ENCODE measurements at regions not wholly inside any gene's neighbourhood (a gene's known extent, or its start where the extent isn't known, plus 50 kb on each side); places are given as distances from the start of the nearest gene placed in this dataset.

DNA sequence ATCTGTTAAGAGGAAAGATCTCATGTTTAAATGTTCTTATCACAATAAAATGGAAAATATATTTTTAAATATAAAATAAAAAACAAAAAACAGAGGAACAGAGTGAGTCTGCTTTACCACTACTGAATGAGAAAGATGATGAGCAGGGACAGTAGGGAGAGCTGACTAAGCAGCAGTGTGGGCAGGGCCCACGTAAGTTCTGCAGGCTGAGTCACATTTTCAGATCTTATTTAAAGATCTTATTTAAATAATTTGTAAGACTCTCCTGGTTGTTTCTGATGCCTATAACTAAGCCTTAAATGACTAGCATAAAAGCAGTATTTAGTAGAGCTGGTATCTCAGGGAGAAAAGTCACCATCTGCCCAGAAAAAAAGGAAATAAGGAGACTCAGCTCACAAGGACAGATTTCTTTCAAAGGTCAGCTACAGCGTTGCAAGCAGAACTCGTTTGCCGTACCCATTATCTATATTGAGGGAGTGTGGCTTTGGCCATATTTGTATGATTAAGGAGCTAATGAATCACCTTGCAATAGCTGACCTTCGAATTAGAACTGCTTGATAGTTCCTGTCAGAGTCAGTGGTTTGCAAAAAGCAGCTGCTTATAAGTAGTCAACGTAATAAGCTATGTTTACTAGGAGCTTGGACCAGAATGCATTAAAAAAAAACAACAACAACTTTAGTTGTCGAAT, 322.1 kb upstream of the CHAC2 start:
- no peak overlapping the region for H3K4me2 ChIP-seq (ENCODE audit: low read length)
- H3K4me3 ChIP-seq (ENCODE audit: low read depth, low read length) = no peak overlapping the region
- no peak overlapping the region for H2BK120ac ChIP-seq (ENCODE audit: insufficient read depth, low read length, poor library complexity)
- no peaks in the 10 kb centered on the region for H3K27me3 ChIP-seq (ENCODE audit: insufficient read depth, low read length)
- H4K91ac ChIP-seq (ENCODE audit: low read depth, low read length) = no peak overlapping the region
- no peaks in the 10 kb centered on the region for H3K79me1 ChIP-seq (ENCODE audit: low read length)
- no peak overlapping the region for H4K8ac ChIP-seq (ENCODE audit: low read depth, low read length)
- no peak overlapping the region for H3K23ac ChIP-seq (ENCODE audit: low read length)
- H3K27ac ChIP-seq (ENCODE audit: low read depth, low read length) = no peak overlapping the region
- no peak overlapping the region for H2BK5ac ChIP-seq (ENCODE audit: low read depth, low read length, poor library complexity)
- H2AFZ ChIP-seq (ENCODE audit: insufficient read depth, low read length, poor library complexity) = no peak overlapping the region
- H2AK5ac ChIP-seq (ENCODE audit: low read length) = no peak overlapping the region
- H4K12ac ChIP-seq (ENCODE audit: low read depth, low read length) = no peak overlapping the region
- H3K9ac ChIP-seq (ENCODE audit: low read length) = no peak overlapping the region
- no peaks in the 10 kb centered on the region for H3K9me3 ChIP-seq (ENCODE audit: insufficient read depth, low read depth, low read length)
- no peaks in the 10 kb centered on the region for H3K79me2 ChIP-seq (ENCODE audit: control insufficient read depth, insufficient read depth, low read length, poor library complexity)
- H3K18ac ChIP-seq (ENCODE audit: low read length) = no peak overlapping the region
- no peak overlapping the region for H3K4ac ChIP-seq (ENCODE audit: low read depth, low read length)
- H3K36me3 ChIP-seq (ENCODE audit: control insufficient read depth in 1 of 2, insufficient read depth in 2 of 2, low read length in 2 of 2) = no peaks in the 10 kb centered on the region
- no peaks in the 10 kb centered on the region for H3K4me1 ChIP-seq (ENCODE audit: control insufficient read depth in 1 of 2, insufficient read depth in 2 of 2, low read length in 2 of 2)
- no peak overlapping the region for H2BK12ac ChIP-seq (ENCODE audit: low read length)
- no CpG with 5 or more reads among the region's 7 CpGs for WGBS (ENCODE audit: extremely low coverage, insufficient coverage, insufficient read length)
- H3K14ac ChIP-seq (ENCODE audit: low read length) = no peak overlapping the region
- DNase-seq = no peak

DNA sequence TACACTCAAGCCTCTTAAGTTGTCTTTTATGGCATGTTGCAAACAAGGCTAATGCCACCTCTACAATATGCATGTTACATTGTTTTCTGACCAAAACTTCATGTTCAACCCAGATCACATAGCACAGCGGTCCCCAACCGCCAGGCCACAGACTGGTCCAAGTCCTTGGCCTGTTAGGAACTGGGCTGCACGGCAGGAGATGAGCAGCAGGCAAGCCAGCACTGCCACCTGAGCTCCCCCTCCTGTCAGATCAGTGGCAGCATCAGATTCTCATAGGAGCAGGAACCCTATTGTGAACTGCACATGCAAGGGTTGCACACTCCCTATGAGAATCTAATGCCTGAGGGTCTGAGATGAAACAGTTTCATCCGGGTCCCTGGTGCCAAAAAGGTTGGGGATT, 324.8 kb upstream of the CHAC2 start:
- Histone ChIP-seq H3K4me2 (ENCODE audit: low read length) (no peak overlapping the region), H2BK120ac (ENCODE audit: insufficient read depth, low read length, poor library complexity) (no peak overlapping the region)

GRCh38 chr2:53442093-53442492, 325.5 kb upstream of the CHAC2 start:
- no peaks in the 10 kb centered on the region for H3K36me3 ChIP-seq (ENCODE audit: control insufficient read depth in 1 of 2, insufficient read depth in 2 of 2, low read length in 2 of 2)
- H3K79me1 ChIP-seq (ENCODE audit: low read length) = no peaks in the 10 kb centered on the region
- H3K79me2 ChIP-seq (ENCODE audit: control insufficient read depth, insufficient read depth, low read length, poor library complexity) = no peaks in the 10 kb centered on the region
- no peak overlapping the region for H3K4me2 ChIP-seq (ENCODE audit: low read length)
- H3K18ac ChIP-seq (ENCODE audit: low read length) = no peak overlapping the region
- H3K27ac ChIP-seq (ENCODE audit: low read depth, low read length) = no peak overlapping the region
- no peak overlapping the region for H2AFZ ChIP-seq (ENCODE audit: insufficient read depth, low read length, poor library complexity)
- H3K14ac ChIP-seq (ENCODE audit: low read length) = no peak overlapping the region
- no peak overlapping the region for H3K4ac ChIP-seq (ENCODE audit: low read depth, low read length)
- DNase-seq = no peak
- H4K12ac ChIP-seq (ENCODE audit: low read depth, low read length) = no peak overlapping the region
- H2BK120ac ChIP-seq (ENCODE audit: insufficient read depth, low read length, poor library complexity) = no peak overlapping the region
- no peaks in the 10 kb centered on the region for H3K27me3 ChIP-seq (ENCODE audit: insufficient read depth, low read length)
- no peaks in the 10 kb centered on the region for H3K9me3 ChIP-seq (ENCODE audit: insufficient read depth, low read depth, low read length)
- H2BK12ac ChIP-seq (ENCODE audit: low read length) = no peak overlapping the region
- H4K91ac ChIP-seq (ENCODE audit: low read depth, low read length) = no peak overlapping the region
- no peak overlapping the region for H2BK5ac ChIP-seq (ENCODE audit: low read depth, low read length, poor library complexity)
- H3K4me3 ChIP-seq (ENCODE audit: low read depth, low read length) = no peak overlapping the region
- H2AK5ac ChIP-seq (ENCODE audit: low read length) = no peak overlapping the region
- H3K23ac ChIP-seq (ENCODE audit: low read length) = no peak overlapping the region
- no peak overlapping the region for H4K8ac ChIP-seq (ENCODE audit: low read depth, low read length)
- no peaks in the 10 kb centered on the region for H3K4me1 ChIP-seq (ENCODE audit: control insufficient read depth in 1 of 2, insufficient read depth in 2 of 2, low read length in 2 of 2)
- H3K9ac ChIP-seq (ENCODE audit: low read length) = no peak overlapping the region

More for the DNA sequence above, 324.8 kb upstream of the CHAC2 start:
- Histone ChIP-seq H3K9me3 (ENCODE audit: insufficient read depth, low read depth, low read length) (no peaks in the 10 kb centered on the region), H4K8ac (ENCODE audit: low read depth, low read length) (no peak overlapping the region), H3K18ac (ENCODE audit: low read length) (no peak overlapping the region), H3K27ac (ENCODE audit: low read depth, low read length) (no peak overlapping the region), H3K79me2 (ENCODE audit: control insufficient read depth, insufficient read depth, low read length, poor library complexity) (no peaks in the 10 kb centered on the region), H2AK5ac (ENCODE audit: low read length) (no peak overlapping the region), H3K27me3 (ENCODE audit: insufficient read depth, low read length) (no peaks in the 10 kb centered on the region), H4K91ac (ENCODE audit: low read depth, low read length) (no peak overlapping the region), H3K79me1 (ENCODE audit: low read length) (no peaks in the 10 kb centered on the region), H3K23ac (ENCODE audit: low read length) (no peak overlapping the region), H3K14ac (ENCODE audit: low read length) (no peak overlapping the region), H4K12ac (ENCODE audit: low read depth, low read length) (no peak overlapping the region), H3K36me3 (ENCODE audit: control insufficient read depth in 1 of 2, insufficient read depth in 2 of 2, low read length in 2 of 2) (no peaks in the 10 kb centered on the region), H2BK12ac (ENCODE audit: low read length) (no peak overlapping the region), H3K9ac (ENCODE audit: low read length) (no peak overlapping the region), H3K4ac (ENCODE audit: low read depth, low read length) (no peak overlapping the region), H2AFZ (ENCODE audit: insufficient read depth, low read length, poor library complexity) (no peak overlapping the region), H3K4me3 (ENCODE audit: low read depth, low read length) (no peak overlapping the region), H3K4me1 (ENCODE audit: control insufficient read depth in 1 of 2, insufficient read depth in 2 of 2, low read length in 2 of 2) (no peaks in the 10 kb centered on the region), H2BK5ac (ENCODE audit: low read depth, low read length, poor library complexity) (no peak overlapping the region)
- no CpG with 5 or more reads among the region's 4 CpGs for WGBS (ENCODE audit: extremely low coverage, insufficient coverage, insufficient read length)
- no peak for DNase-seq

DNA sequence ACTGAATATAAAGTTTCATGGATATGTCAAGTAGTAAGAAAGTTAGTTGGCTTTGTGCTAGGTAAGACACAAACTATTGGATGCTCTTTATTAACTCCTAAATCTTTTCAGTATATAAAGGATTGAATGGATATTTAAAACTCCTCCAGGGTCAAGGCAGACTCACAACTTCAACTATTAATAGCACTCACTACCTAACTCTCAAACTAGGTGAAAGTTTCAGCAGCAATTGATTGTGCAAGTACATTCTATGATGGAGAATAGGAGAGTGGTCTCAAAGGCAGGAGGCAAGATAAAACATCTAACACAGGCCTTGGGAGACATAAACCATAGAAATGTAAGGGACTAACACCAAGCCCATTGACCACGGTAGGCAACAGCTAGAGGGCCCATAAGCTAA, 328.9 kb upstream of the CHAC2 start:
- WGBS (ENCODE audit: extremely low coverage, insufficient coverage, insufficient read length) = no CpG with 5 or more reads among the region's 1 CpG
- no peaks in the 10 kb centered on the region for H3K36me3 ChIP-seq (ENCODE audit: control insufficient read depth in 1 of 2, insufficient read depth in 2 of 2, low read length in 2 of 2)

More for the DNA sequence above, 328.9 kb upstream of the CHAC2 start:
- no peak overlapping the region for H4K91ac ChIP-seq (ENCODE audit: low read depth, low read length)
- no peaks in the 10 kb centered on the region for H3K79me1 ChIP-seq (ENCODE audit: low read length)
- H3K18ac ChIP-seq (ENCODE audit: low read length) = no peak overlapping the region
- H3K79me2 ChIP-seq (ENCODE audit: control insufficient read depth, insufficient read depth, low read length, poor library complexity) = no peaks in the 10 kb centered on the region
- H2AK5ac ChIP-seq (ENCODE audit: low read length) = no peak overlapping the region
- H3K27me3 ChIP-seq (ENCODE audit: insufficient read depth, low read length) = no peaks in the 10 kb centered on the region
- no peak overlapping the region for H3K14ac ChIP-seq (ENCODE audit: low read length)
- no peak for DNase-seq
- H3K9ac ChIP-seq (ENCODE audit: low read length) = no peak overlapping the region
- no peak overlapping the region for H4K8ac ChIP-seq (ENCODE audit: low read depth, low read length)
- no peak overlapping the region for H3K4me2 ChIP-seq (ENCODE audit: low read length)
- H2AFZ ChIP-seq (ENCODE audit: insufficient read depth, low read length, poor library complexity) = no peak overlapping the region
- H3K4ac ChIP-seq (ENCODE audit: low read depth, low read length) = no peak overlapping the region
- H3K9me3 ChIP-seq (ENCODE audit: insufficient read depth, low read depth, low read length) = no peaks in the 10 kb centered on the region
- no peak overlapping the region for H3K27ac ChIP-seq (ENCODE audit: low read depth, low read length)
- no peaks in the 10 kb centered on the region for H3K4me1 ChIP-seq (ENCODE audit: control insufficient read depth in 1 of 2, insufficient read depth in 2 of 2, low read length in 2 of 2)
- H3K23ac ChIP-seq (ENCODE audit: low read length) = no peak overlapping the region
- H2BK120ac ChIP-seq (ENCODE audit: insufficient read depth, low read length, poor library complexity) = no peak overlapping the region
- H2BK5ac ChIP-seq (ENCODE audit: low read depth, low read length, poor library complexity) = no peak overlapping the region
- H4K12ac ChIP-seq (ENCODE audit: low read depth, low read length) = no peak overlapping the region
- H3K4me3 ChIP-seq (ENCODE audit: low read depth, low read length) = no peak overlapping the region
- no peak overlapping the region for H2BK12ac ChIP-seq (ENCODE audit: low read length)

Measured in trophoblast cell (in vitro differentiated cells and primary cell).